VCaP (cell line): ENCODE measurements at regions not wholly inside any gene's neighbourhood (a gene's known extent, or its start where the extent isn't known, plus 50 kb on each side); places are given as distances from the start of the nearest gene placed in this dataset.
"Not testable (repeated sequence)": the region's sequence is repeated elsewhere in the genome, so short reads cannot be mapped to it uniquely, and the experiment has no call there.

Experiments
- H3K27ac ChIP-seq: fragments of 450-650 bp; 2 replicates; pipeline ENCODE4 v1.5.1; 2017
- TF ChIP-seq, protein P1 (sequence below): fragments of 450-650 bp; conservative IDR thresholded peaks from 2 replicates; pipeline ENCODE4 v1.5.1; 2017; ENCODE audit warnings: mild to moderate bottlenecking, moderate library complexity

DNA sequence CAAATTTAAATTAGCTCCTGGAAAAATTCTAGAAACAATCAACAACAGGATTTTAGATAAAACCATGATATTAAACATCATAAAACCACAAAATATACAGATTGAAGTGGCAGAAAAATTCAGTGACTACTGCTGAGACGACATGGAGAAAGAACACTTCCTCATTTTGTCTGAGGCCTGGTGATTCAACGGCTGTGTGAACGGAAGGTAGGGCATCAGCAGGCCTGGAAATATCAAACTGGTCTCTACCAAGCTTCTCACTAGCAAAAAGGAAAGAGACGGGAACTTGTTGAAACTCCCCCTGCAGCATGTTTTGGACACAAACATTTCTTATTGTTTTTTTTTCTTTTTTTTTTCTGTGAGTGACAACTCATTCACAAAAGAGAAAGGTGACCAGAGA is 58.0 kb upstream of the AHI1 start:
- H3K27ac ChIP-seq, result no peak overlapping the region
- TF ChIP-seq, protein P1, sequence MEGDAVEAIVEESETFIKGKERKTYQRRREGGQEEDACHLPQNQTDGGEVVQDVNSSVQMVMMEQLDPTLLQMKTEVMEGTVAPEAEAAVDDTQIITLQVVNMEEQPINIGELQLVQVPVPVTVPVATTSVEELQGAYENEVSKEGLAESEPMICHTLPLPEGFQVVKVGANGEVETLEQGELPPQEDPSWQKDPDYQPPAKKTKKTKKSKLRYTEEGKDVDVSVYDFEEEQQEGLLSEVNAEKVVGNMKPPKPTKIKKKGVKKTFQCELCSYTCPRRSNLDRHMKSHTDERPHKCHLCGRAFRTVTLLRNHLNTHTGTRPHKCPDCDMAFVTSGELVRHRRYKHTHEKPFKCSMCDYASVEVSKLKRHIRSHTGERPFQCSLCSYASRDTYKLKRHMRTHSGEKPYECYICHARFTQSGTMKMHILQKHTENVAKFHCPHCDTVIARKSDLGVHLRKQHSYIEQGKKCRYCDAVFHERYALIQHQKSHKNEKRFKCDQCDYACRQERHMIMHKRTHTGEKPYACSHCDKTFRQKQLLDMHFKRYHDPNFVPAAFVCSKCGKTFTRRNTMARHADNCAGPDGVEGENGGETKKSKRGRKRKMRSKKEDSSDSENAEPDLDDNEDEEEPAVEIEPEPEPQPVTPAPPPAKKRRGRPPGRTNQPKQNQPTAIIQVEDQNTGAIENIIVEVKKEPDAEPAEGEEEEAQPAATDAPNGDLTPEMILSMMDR, result no peak

DNA sequence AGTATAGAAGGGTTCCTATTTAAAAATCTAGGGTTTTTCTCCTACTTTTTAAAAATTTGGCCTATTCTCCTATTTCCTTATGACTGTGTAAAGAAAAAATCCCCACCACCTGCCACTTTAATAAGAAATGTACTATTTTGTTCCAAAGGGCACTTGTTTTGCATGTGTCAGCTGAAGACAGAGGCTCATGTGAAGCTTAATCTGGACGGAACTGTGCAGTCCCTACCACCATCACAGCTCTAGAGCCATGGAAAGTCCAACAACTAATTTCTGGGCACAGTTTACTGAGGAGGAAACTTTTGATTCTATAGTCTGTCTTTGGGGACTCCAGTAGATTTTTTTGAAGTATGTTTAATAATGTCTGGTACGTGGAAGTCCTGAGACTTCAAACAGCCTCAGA is 60.0 kb upstream of the AHI1 start:
- H3K27ac ChIP-seq, result no peak overlapping the region
- TF ChIP-seq, protein P1, result no peak

DNA sequence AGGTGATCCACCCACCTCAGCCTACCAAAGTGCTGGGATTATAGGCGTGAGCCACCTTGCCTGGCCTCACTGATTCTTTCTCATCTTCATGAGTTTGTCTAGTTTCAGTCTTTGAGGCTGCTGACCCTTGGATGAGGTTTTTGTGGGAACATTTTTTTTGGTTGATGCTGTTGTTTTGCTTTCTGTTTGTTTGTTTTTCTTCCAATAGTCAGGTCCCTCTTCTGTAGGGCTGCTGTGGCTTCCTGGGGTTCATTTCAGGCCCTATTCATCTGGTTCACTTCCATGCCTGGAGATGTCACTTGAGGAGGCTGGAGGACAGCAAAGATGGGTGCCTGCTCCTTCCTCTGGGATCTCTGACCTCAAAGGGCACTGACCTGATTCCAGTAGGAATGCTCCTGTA is 68.1 kb upstream of the AHI1 start:
- not testable (repeated sequence) for H3K27ac ChIP-seq

DNA sequence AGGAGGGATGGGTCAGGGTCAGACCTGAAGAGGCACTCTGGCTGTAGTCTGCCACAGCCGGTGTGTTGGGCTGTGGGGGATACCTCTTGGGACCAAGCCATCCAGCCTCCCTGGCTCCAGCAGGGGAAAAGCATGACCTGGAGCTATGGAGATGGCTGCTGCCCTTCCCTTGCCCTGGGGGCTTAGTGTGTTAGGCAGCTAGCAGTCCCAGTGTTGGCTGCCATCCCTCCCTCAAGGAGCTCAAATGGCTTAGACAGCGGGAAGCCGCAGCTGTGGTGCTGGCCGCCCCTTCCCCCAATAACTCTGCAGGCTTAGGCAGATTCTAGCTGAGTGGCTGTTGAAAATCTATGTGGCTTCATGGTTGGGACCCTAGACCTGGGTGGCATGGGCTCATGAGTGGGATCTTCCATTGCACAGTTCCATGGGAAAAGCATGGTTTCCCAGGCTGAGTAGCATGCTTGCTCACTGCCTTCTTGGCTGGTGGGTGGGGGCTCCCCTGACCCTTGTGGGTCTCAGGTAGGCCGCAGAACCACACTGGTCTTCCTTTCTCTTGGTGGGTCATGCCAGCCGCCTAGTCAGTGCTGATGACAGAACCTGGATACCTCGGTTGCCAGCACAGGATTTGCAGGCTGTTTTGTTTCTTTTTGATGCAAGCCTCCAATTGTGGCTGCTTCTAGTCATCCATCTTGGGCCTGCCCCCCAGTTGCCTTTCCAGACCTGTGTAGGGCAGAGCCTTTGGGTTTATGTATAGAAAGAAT is 69.0 kb upstream of the AHI1 start:
- no peak overlapping the region for H3K27ac ChIP-seq
- TF ChIP-seq, protein P1, result no peak

DNA sequence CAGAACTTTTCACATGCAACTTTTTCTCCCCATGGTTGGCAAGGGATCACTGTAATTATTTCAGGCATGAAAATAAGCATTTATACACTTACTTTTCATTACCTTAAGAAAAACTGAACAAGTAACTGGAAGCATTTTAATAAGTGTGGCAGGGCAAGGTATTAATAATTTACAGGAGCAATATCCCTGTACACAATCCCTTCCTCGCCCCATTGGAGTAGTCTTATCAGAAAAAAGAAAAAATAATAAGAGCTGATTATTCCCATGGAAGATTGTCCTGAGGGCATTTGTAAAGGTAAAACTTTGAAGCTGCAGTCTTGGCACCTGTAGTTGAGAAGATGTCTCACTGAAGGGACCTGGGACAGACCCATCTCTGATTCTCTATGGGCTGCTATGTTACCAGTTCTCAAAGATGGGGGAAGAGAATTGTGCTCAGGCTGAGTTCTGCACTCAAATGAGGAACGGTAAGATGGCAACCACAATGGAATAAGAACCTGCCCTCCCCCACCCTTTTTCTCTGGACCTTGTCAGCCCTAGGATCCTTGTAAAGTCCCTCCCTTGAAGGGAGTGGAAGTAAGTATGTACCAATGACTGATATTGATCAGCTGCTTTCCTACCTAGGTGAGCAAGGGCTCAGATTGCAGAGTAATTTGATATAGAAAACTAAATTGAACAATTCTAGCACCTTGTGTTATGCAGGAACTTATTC is 70.0 kb upstream of the AHI1 start:
- TF ChIP-seq, protein P1, result no peak
- no peak overlapping the region for H3K27ac ChIP-seq

DNA sequence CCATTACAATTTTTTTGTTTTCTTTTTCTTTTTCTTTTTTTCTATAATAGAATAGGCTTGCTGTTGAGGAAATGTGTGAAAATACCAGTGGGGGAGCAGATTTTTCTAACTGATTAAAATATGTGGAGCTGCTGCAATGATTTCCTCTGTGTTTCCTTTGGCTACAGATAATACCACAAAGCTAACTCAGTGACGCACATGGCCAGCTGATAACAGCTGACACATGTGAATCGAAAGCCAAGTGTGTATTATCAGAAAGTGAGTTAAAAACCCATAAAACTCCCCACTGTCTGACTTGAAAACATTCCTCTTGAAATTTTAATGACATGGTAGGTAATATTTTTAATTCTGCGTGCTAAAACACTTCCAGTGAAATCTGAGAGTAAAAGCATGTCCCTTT is 70.8 kb upstream of the AHI1 start:
- H3K27ac ChIP-seq, result no peak overlapping the region
- TF ChIP-seq, protein P1, result no peak

DNA sequence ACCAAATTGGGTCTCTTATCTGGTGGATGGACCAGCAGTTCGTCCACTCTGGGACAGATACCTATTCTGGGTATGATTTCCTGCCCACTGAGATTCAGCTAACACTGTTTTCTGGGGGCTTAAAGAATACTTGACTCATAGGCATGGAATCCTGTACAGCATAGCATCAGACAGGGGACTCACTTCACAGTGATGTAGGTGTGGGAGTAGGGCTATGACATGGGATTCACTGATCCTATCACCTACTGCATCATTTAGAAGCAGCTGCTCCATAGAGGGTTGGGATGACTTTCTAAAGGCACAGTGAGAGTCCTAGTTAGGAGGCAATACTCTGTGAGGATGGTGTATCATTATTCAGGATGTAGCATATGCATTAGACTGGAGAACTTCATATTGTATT is 74.5 kb upstream of the AHI1 start:
- no peak overlapping the region for H3K27ac ChIP-seq
- TF ChIP-seq, protein P1, result no peak

DNA sequence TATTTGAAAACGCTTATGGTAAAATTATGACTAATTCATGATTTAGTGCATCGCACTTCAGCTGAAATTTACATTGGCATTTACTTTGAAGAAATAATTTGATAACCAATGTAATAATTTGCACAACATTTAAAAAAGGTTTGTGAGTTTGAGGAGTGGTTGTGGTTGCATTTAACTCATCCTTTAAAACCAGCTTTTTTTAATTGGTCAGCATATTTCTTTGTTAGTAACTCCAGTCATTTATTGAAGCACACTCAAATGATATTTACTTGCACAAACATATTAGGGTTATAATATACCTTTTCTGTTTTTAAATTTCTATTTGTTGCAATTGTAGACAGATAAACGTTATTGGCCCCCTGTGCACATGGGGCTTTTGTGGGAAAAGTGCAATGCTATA is 78.1 kb upstream of the AHI1 start:
- TF ChIP-seq, protein P1, result no peak
- H3K27ac ChIP-seq, result no peak overlapping the region
